Hepatocyte (in vitro differentiated cells): ENCODE measurements at regions not wholly inside any gene's neighbourhood (a gene's known extent, or its start where the extent isn't known, plus 50 kb on each side); places are given as distances from the start of the nearest gene placed in this dataset.

Experiments used
- DNase-seq: peaks from one replicate; pipeline ENCODE4 v3.0.0-alpha.2; 2016; ENCODE audit warnings: low spot score
- H2AFZ ChIP-seq: fragments of 200-600 bp; sonication (generic); 2 replicates; pipeline ENCODE4 v1.6.0; 2016; ENCODE audit warnings: antibody characterized with exemption, mild to moderate bottlenecking
- H3K27ac ChIP-seq: fragments of 200-600 bp; sonication (generic); 2 replicates; pipeline ENCODE4 v1.5.1; 2016; ENCODE audit warnings: mild to moderate bottlenecking
- H3K27me3 ChIP-seq: fragments of 200-600 bp; sonication (generic); 2 replicates; pipeline ENCODE4 v1.6.1; 2016
- H3K36me3 ChIP-seq: fragments of 200-600 bp; sonication (generic); replicated peaks from 2 replicates; pipeline ENCODE4 v1.5.1; 2016; ENCODE audit warnings: low read depth; ENCODE audit not compliant: insufficient read depth
- H3K4me1 ChIP-seq: fragments of 200-600 bp; sonication (generic); 2 replicates; pipeline ENCODE4 v1.5.1; 2016; ENCODE audit warnings: mild to moderate bottlenecking, moderate library complexity; ENCODE audit not compliant: insufficient read depth
- H3K4me2 ChIP-seq: fragments of 200-600 bp; sonication (generic); 2 replicates; pipeline ENCODE4 v1.6.0; 2016
- H3K4me3 ChIP-seq: fragments of 200-600 bp; sonication (generic); 2 replicates; pipeline ENCODE4 v1.5.1; 2016; ENCODE audit warnings: mild to moderate bottlenecking
- H3K79me2 ChIP-seq: fragments of 200-600 bp; sonication (generic); 2 replicates; pipeline ENCODE4 v1.6.0; 2017; ENCODE audit warnings: mild to moderate bottlenecking
- H3K9me2 ChIP-seq: fragments of 200-600 bp; sonication (generic); replicated peaks from 2 replicates; pipeline ENCODE4 v1.6.0; 2017; ENCODE audit warnings: mild to moderate bottlenecking; ENCODE audit not compliant: insufficient read depth
- H3K9me3 ChIP-seq: fragments of 200-600 bp; sonication (generic); 2 replicates; pipeline ENCODE4 v1.5.1; 2016; ENCODE audit warnings: low read depth, mild to moderate bottlenecking
- H4K20me1 ChIP-seq: fragments of 200-600 bp; sonication (generic); 2 replicates; pipeline ENCODE4 v1.6.0; 2016; ENCODE audit warnings: mild to moderate bottlenecking; ENCODE audit not compliant: insufficient read depth, poor library complexity, severe bottlenecking
- CTCF ChIP-seq: fragments of 200-600 bp; sonication (generic); IDR thresholded peaks from 2 replicates; pipeline ENCODE4 v1.5.1; 2016; ENCODE audit warnings: antibody characterized with exemption, mild to moderate bottlenecking; ENCODE audit not compliant: poor library complexity
- EZH2 ChIP-seq: fragments of 200-600 bp; sonication (generic); IDR thresholded peaks from 2 replicates; pipeline ENCODE4 v1.6.1; 2016; ENCODE audit warnings: antibody characterized with exemption, mild to moderate bottlenecking, borderline replicate concordance
- EZH2phosphoT487 ChIP-seq: fragments of 200-600 bp; sonication (generic); IDR thresholded peaks from one replicate; pipeline ENCODE4 v1.6.1; 2018; ENCODE audit warnings: antibody characterized with exemption, mild to moderate bottlenecking, low read depth, moderate library complexity; ENCODE audit not compliant: unreplicated experiment, severe bottlenecking
- WGBS: methylation state at CpG from one replicate; pipeline ENCODE4 v1.1.6; 2016; ENCODE audit warnings: low lambda C conversion rate; ENCODE audit errors: missing lambda C conversion rate; 5-methylcytosine and 5-hydroxymethylcytosine counted together

GRCh38 chr12:4223273-4223845 is 50.2 kb upstream of the CCND2 start:
- Histone ChIP-seq H3K4me1 (no peaks in the 10 kb centered on the region), H3K9me3 (peaks cover 5% of the 10 kb centered on the region), H3K27me3 (no peaks in the 10 kb centered on the region), H3K4me3 (no peak overlapping the region), H4K20me1 (no peaks in the 10 kb centered on the region), H3K27ac (no peak overlapping the region), H2AFZ (no peak overlapping the region), H3K9me2 (no peaks in the 10 kb centered on the region), H3K4me2 (no peak overlapping the region), H3K79me2 (no peaks in the 10 kb centered on the region), H3K36me3 (no peaks in the 10 kb centered on the region)
- 89% methylated on average over 4 of the region's 4 CpGs for WGBS
- no peak for DNase-seq
- no peak for TF ChIP-seq EZH2phosphoT487
- TF ChIP-seq EZH2 = no peak

DNA sequence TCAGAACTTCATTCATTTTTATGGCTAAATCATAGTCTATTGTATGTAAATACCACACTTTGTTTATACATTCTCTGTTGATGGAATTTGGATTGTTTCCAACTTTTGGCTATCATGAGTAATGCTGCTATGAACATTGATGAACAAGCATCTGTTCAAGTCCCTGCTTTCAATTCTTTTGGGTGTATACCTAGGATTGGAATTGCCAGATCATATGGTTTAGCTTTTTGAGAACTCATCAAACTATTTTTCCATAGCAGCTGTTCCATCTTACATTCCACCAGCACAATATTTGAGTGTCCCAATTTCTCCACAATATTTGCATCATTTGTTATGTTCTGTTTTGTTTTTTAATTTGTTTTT is 52.3 kb upstream of the CCND2 start:
- no peaks in the 10 kb centered on the region for H3K27me3 ChIP-seq
- no peaks in the 10 kb centered on the region for H3K36me3 ChIP-seq
- H3K4me2 ChIP-seq = no peak overlapping the region
- no peak for TF ChIP-seq EZH2phosphoT487
- no peak for TF ChIP-seq EZH2
- no peak for TF ChIP-seq CTCF
- no peaks in the 10 kb centered on the region for H4K20me1 ChIP-seq
- H3K4me1 ChIP-seq = no peaks in the 10 kb centered on the region
- no peak overlapping the region for H3K4me3 ChIP-seq
- H3K9me3 ChIP-seq = peaks cover 5% of the 10 kb centered on the region
- H3K79me2 ChIP-seq = no peaks in the 10 kb centered on the region
- H3K9me2 ChIP-seq = no peaks in the 10 kb centered on the region
- no peak overlapping the region for H3K27ac ChIP-seq
- no peak overlapping the region for H2AFZ ChIP-seq
- no peak for DNase-seq

- no peak overlapping the region for H3K4me2 ChIP-seq
- no peak overlapping the region for H2AFZ ChIP-seq
- H3K4me3 ChIP-seq = no peak overlapping the region
- TF ChIP-seq CTCF = no peak
- no peak for TF ChIP-seq EZH2phosphoT487
- no peak for TF ChIP-seq EZH2
- no peaks in the 10 kb centered on the region for H4K20me1 ChIP-seq
- H3K79me2 ChIP-seq = no peaks in the 10 kb centered on the region
- H3K9me3 ChIP-seq = peaks cover 5% of the 10 kb centered on the region
- H3K9me2 ChIP-seq = no peaks in the 10 kb centered on the region
- no peaks in the 10 kb centered on the region for H3K27me3 ChIP-seq
- DNase-seq = no peak
- WGBS = 75% methylated on average over 7 of the region's 7 CpGs
- H3K4me1 ChIP-seq = no peaks in the 10 kb centered on the region
- H3K36me3 ChIP-seq = no peaks in the 10 kb centered on the region
- no peak overlapping the region for H3K27ac ChIP-seq
These were observed 52.9 kb upstream of the CCND2 start for GRCh38 chr12:4220536-4221257.

DNA sequence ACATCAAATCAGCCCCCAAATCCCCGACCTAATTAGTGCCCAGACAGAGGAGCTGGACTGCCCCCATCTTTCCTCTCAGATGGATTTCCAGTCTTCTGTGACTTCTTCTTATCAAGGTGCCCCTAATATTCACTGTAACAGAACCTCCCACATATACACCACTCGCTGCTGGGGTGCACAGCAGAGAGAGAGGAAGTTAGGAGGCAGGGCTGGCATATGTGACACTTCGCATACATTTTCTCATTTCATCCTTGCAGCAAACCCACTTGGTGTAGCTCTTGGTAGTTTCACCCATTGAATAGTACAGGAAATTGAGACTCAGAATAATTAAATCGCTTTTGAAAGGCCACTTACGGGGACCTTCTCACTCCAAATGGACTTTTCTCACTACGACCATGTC is 56.5 kb upstream of the CCND2 start:
- no peak overlapping the region for H2AFZ ChIP-seq
- DNase-seq = no peak
- no peaks in the 10 kb centered on the region for H3K9me2 ChIP-seq
- H3K27ac ChIP-seq = no peak overlapping the region
- TF ChIP-seq CTCF (no peak), EZH2phosphoT487 (no peak), EZH2 (no peak)
- H3K4me2 ChIP-seq = no peak overlapping the region
- H3K27me3 ChIP-seq = no peaks in the 10 kb centered on the region
- H4K20me1 ChIP-seq = no peaks in the 10 kb centered on the region
- no peaks in the 10 kb centered on the region for H3K9me3 ChIP-seq
- WGBS = 92% methylated on average over 6 of the region's 6 CpGs
- H3K36me3 ChIP-seq = no peaks in the 10 kb centered on the region
- no peaks in the 10 kb centered on the region for H3K4me1 ChIP-seq
- no peaks in the 10 kb centered on the region for H3K79me2 ChIP-seq
- H3K4me3 ChIP-seq = no peak overlapping the region
